ENCODE measurements at regions not wholly inside any gene's neighbourhood (a gene's known extent, or its start where the extent isn't known, plus 50 kb on each side); places are given as distances from the start of the nearest gene placed in this dataset.

- TF ChIP-seq TEAD4 (IDR thresholded peaks at IDR 0.05; ENCODE audit: low read depth, low read length): no peak
- TF ChIP-seq CEBPB (IDR thresholded peaks at IDR 0.05; ENCODE audit: low read depth, low read length): no peak
- no peak for TF ChIP-seq CHD1 (IDR thresholded peaks at IDR 0.05; ENCODE audit: low read depth, low read length)
- TF ChIP-seq YY1 (IDR thresholded peaks at IDR 0.05; ENCODE audit: low read depth, low read length): no peak
- TF ChIP-seq POLR2A (IDR thresholded peaks at IDR 0.05; ENCODE audit: control extremely low read depth in 1 of 2, low read depth in 2 of 2, low read length in 2 of 2): no peak
- TF ChIP-seq SUZ12 (IDR thresholded peaks at IDR 0.05; ENCODE audit: low read length): no peak
- TF ChIP-seq, protein P1, sequence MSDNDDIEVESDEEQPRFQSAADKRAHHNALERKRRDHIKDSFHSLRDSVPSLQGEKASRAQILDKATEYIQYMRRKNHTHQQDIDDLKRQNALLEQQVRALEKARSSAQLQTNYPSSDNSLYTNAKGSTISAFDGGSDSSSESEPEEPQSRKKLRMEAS (IDR thresholded peaks at IDR 0.05): no peak
- TF ChIP-seq JUN (IDR thresholded peaks at IDR 0.05; ENCODE audit: low read depth, low read length): no peak
- no peak for TF ChIP-seq SP1 (IDR thresholded peaks at IDR 0.05; ENCODE audit: low read depth, low read length)
- no peak for TF ChIP-seq TBP (IDR thresholded peaks at IDR 0.05; ENCODE audit: low read depth, low read length)
- TF ChIP-seq, protein P2, sequence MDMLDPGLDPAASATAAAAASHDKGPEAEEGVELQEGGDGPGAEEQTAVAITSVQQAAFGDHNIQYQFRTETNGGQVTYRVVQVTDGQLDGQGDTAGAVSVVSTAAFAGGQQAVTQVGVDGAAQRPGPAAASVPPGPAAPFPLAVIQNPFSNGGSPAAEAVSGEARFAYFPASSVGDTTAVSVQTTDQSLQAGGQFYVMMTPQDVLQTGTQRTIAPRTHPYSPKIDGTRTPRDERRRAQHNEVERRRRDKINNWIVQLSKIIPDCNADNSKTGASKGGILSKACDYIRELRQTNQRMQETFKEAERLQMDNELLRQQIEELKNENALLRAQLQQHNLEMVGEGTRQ (IDR thresholded peaks at IDR 0.05; ENCODE audit: low read length): no peak
- no peak for TF ChIP-seq CBX8 (IDR thresholded peaks at IDR 0.05; ENCODE audit: borderline replicate concordance, low read depth, low read length)
- no peak for TF ChIP-seq SIN3A (conservative IDR thresholded peaks at IDR 0.05 in 1 of 2, IDR thresholded peaks at IDR 0.05 in 1 of 2; ENCODE audit: low read depth in 1 of 2, low read length in 2 of 2)
- TF ChIP-seq HDAC2 (IDR thresholded peaks at IDR 0.05; ENCODE audit: borderline replicate concordance in 1 of 2, low read depth in 2 of 2, low read length in 2 of 2): no peak
- Histone ChIP-seq H3K9ac (replicated peaks in 1 of 4; ENCODE audit: extremely low read depth in 1 of 4, low read depth in 3 of 4, low read length in 3 of 4) (no peak overlapping the region), H3K36me3 (ENCODE audit: control insufficient read depth in 2 of 4, insufficient read depth in 4 of 4, low read length in 3 of 4) (no peaks in the 10 kb centered on the region), H2AK5ac (ENCODE audit: low read depth, low read length) (no peak overlapping the region), H3K27me3 (replicated peaks in 1 of 4; ENCODE audit: control insufficient read depth in 3 of 4, extremely low read depth in 1 of 4, insufficient read depth in 3 of 4, low read length in 3 of 4) (no peaks in the 10 kb centered on the region), H3K79me1 (ENCODE audit: low read depth, low read length) (no peaks in the 10 kb centered on the region), H3K14ac (ENCODE audit: insufficient read length) (no peak overlapping the region), H4K5ac (ENCODE audit: insufficient read length, low read depth, low read length) (no peak overlapping the region), H3K4me2 (ENCODE audit: insufficient read depth in 1 of 2, low read depth in 2 of 2, low read length in 2 of 2) (no peak overlapping the region), H2AFZ (ENCODE audit: low read length) (no peak overlapping the region), H3K79me2 (ENCODE audit: control insufficient read depth in 1 of 2, insufficient read depth in 2 of 2, low read length in 2 of 2) (no peaks in the 10 kb centered on the region), H4K8ac (ENCODE audit: extremely low read depth, insufficient read depth, low read length) (no peak overlapping the region), H3K4ac (replicated peaks; ENCODE audit: insufficient read length, low read depth, low read length) (no peak overlapping the region), H2BK120ac (replicated peaks; ENCODE audit: low read depth, low read length) (no peak overlapping the region), H4K20me1 (replicated peaks in 1 of 2; ENCODE audit: control insufficient read depth in 1 of 2, insufficient read depth in 2 of 2, low read length in 2 of 2) (no peaks in the 10 kb centered on the region), H3K4me1 (replicated peaks in 1 of 4; ENCODE audit: control insufficient read depth in 3 of 4, insufficient read depth in 4 of 4, low read length in 3 of 4) (no peaks in the 10 kb centered on the region), H4K91ac (replicated peaks; ENCODE audit: insufficient read length, low read length) (no peak overlapping the region), H2BK5ac (ENCODE audit: low read depth, low read length) (no peak overlapping the region), H3K4me3 (ENCODE audit: extremely low read depth in 1 of 4, insufficient read depth in 2 of 4, low read depth in 3 of 4, low read length in 4 of 4) (no peak overlapping the region), H3K23ac (ENCODE audit: insufficient read length) (no peak overlapping the region), H2BK20ac (ENCODE audit: low read length) (no peak overlapping the region), H3K9me3 (ENCODE audit: insufficient read depth in 2 of 2, low read depth in 1 of 2, low read length in 1 of 2) (peaks cover 9% of the 10 kb centered on the region in 2 experiments), H3K56ac (replicated peaks; ENCODE audit: insufficient read length, low read depth, low read length) (no peak overlapping the region), H2BK15ac (ENCODE audit: low read length) (no peak overlapping the region), H3K23me2 (ENCODE audit: low read depth, low read length) (no peaks in the 10 kb centered on the region), H2BK12ac (ENCODE audit: low read depth, low read length) (no peak overlapping the region), H3K27ac (ENCODE audit: low read depth, low read length) (no peak overlapping the region), H3K18ac (ENCODE audit: extremely low read depth, low read length) (no peak overlapping the region)
- ChIA-PET CTCF (ENCODE audit: partially characterized antibody) (interaction anchor here (1.2 kb wide), 1 partner anchor 10 kb away, joined by 3 read pairs; no protein-coding TSS in a partner anchor), POLR2A (ENCODE audit: partially characterized antibody) (no interaction called here)
- no peak for DNase-seq (ENCODE audit: low read depth in 1 of 2, low spot score in 2 of 2)
- WGBS, 2 experiments (ENCODE audit: extremely low coverage in 1 of 2, insufficient coverage in 1 of 2, insufficient read length in 1 of 2, insufficient replicate concordance in 2 of 2, low coverage in 1 of 2, low lambda C conversion rate in 2 of 2, missing lambda C conversion rate in 1 of 2): 95% methylated on average over 4 of the region's 4 CpGs; no CpG with 5 or more reads in 1 of the 2 experiments
- no peak for FAIRE-seq
These were observed 57.2 kb upstream of the CACNA2D3 start for GRCh38 chr3:54065140-54065539.

Measured in H1 (cell line).